Endothelial cell of umbilical vein (primary cell): ENCODE measurements at regions not wholly inside any gene's neighbourhood (a gene's known extent, or its start where the extent isn't known, plus 50 kb on each side); places are given as distances from the start of the nearest gene placed in this dataset.

ENCODE experiments used
- BruUV-seq: library from RNA; stranded (reverse); fragments of 400-500 nt; replicated peaks from 2 replicates; lab custom pipeline; 2021; lab: Mats Ljungman, UMichigan
- CTCF ChIA-PET: fragments of 300-600, 350-600 bp; sonication (Branson Sonifier 250); formaldehyde crosslinking; loops from one replicate; lab custom pipeline; 2021; ENCODE audit warnings: antibody characterized with exemption, inconsistent platforms; lab: Charles Lee
- POLR2A ChIA-PET: fragments of 300-600, 350-600 bp; sonication (Branson Sonifier 250); formaldehyde crosslinking; loops from one replicate; lab custom pipeline; 2021; ENCODE audit warnings: antibody characterized with exemption, inconsistent platforms; lab: Charles Lee
- DNase-seq: peaks from one replicate; pipeline ENCODE4 v3.0.0-alpha.2; 2011; ENCODE audit warnings: low read depth, low spot score
- FAIRE-seq: peaks from 2 replicates; lab custom pipeline; 2011; peaks lifted over from hg19 to GRCh38; lab: Jason Lieb, UNC
- H2AFZ ChIP-seq: 2 replicates; pipeline ENCODE4 v1.6.0; 2012; ENCODE audit warnings: low read depth, low read length, control low read depth, inconsistent platforms
- H3K27ac ChIP-seq: 2 replicates; pipeline ENCODE4 v1.5.1; 2011; ENCODE audit warnings: low read depth, mild to moderate bottlenecking, control low read depth, low read length, moderate library complexity; ENCODE audit not compliant: insufficient read depth
- H3K27me3 ChIP-seq, 2 experiments: 2 replicates each; pipeline versions ENCODE4 v1.6.0 to v1.6.1; 2011; ENCODE audit warnings: low read length in 2 of 2, mixed read lengths in 1 of 2; ENCODE audit not compliant: control insufficient read depth in 2 of 2, insufficient read depth in 2 of 2
- H3K36me3 ChIP-seq, 2 experiments: 2 replicates in 1 of 2; 3 replicates in 1 of 2; pipeline ENCODE4 v1.5.1; 2011; ENCODE audit warnings: low read length in 2 of 2, mild to moderate bottlenecking in 1 of 2, moderate library complexity in 1 of 2; ENCODE audit not compliant: control insufficient read depth in 2 of 2, insufficient read depth in 2 of 2; ENCODE audit errors: extremely low read depth in 1 of 2
- H3K4me1 ChIP-seq: 3 replicates; pipeline ENCODE4 v1.5.1; 2011; ENCODE audit warnings: mild to moderate bottlenecking, low read length; ENCODE audit not compliant: control insufficient read depth, insufficient read depth; ENCODE audit errors: extremely low read depth
- H3K4me2 ChIP-seq: 2 replicates; pipeline ENCODE4 v1.6.1; 2011; ENCODE audit warnings: low read length, control low read depth, mixed read lengths; ENCODE audit not compliant: insufficient read depth
- H3K4me3 ChIP-seq, 3 experiments: fragments of 200-600 bp in 1 of 3; sonication (generic), shearing (Covaris generic) in 1 of 3; replicated peaks in 1 of 3; 2 replicates each; pipeline ENCODE4 v1.5.1; 2011 to 2016; ENCODE audit warnings: control low read depth in 3 of 3, low read length in 3 of 3, mild to moderate bottlenecking in 2 of 3, inconsistent platforms in 1 of 3, low read depth in 1 of 3, moderate library complexity in 1 of 3; ENCODE audit not compliant: insufficient read depth in 1 of 3
- H3K79me2 ChIP-seq: 2 replicates; pipeline ENCODE4 v1.6.0; 2012; ENCODE audit warnings: low read length, inconsistent platforms; ENCODE audit not compliant: control insufficient read depth, insufficient read depth
- H3K9ac ChIP-seq: replicated peaks from 2 replicates; pipeline ENCODE3; 2011; ENCODE audit warnings: low read length, control low read depth; ENCODE audit not compliant: insufficient read depth; ENCODE audit errors: extremely low read depth
- H3K9me1 ChIP-seq: replicated peaks from 3 replicates; pipeline ENCODE4 v1.6.0; 2011; ENCODE audit warnings: mild to moderate bottlenecking, low read length; ENCODE audit not compliant: control insufficient read depth, insufficient read depth; ENCODE audit errors: extremely low read depth
- H3K9me3 ChIP-seq: replicated peaks from 2 replicates; pipeline ENCODE4 v1.5.1; 2012; ENCODE audit warnings: low read length, inconsistent platforms; ENCODE audit not compliant: control insufficient read depth, insufficient read depth
- H4K20me1 ChIP-seq: replicated peaks from 2 replicates; pipeline ENCODE3; 2011; ENCODE audit warnings: mild to moderate bottlenecking, low read length; ENCODE audit not compliant: control insufficient read depth, insufficient read depth; ENCODE audit errors: extremely low read depth
- EZH2 ChIP-seq: IDR thresholded peaks from 2 replicates; pipeline ENCODE4 v1.6.1; 2012; ENCODE audit warnings: borderline replicate concordance, low read depth, mild to moderate bottlenecking, moderate library complexity, low read length, inconsistent platforms; ENCODE audit not compliant: severe bottlenecking
- FOS ChIP-seq: IDR thresholded peaks from 2 replicates; pipeline ENCODE4 v1.6.1; 2011; ENCODE audit warnings: mild to moderate bottlenecking, low read length, moderate library complexity, borderline replicate concordance; ENCODE audit not compliant: insufficient read depth
- GATA2 ChIP-seq: IDR thresholded peaks from 2 replicates; pipeline ENCODE4 v1.7.0; 2011; ENCODE audit warnings: low read depth, mild to moderate bottlenecking, moderate library complexity, mixed read lengths, low read length; ENCODE audit not compliant: insufficient read length, insufficient read depth
- JUN ChIP-seq: IDR thresholded peaks from 2 replicates; pipeline ENCODE4 v1.6.1; 2011; ENCODE audit warnings: borderline replicate concordance, low read depth; ENCODE audit not compliant: insufficient read length, insufficient read depth
- MYC ChIP-seq: IDR thresholded peaks from one replicate; pipeline ENCODE4 v1.6.1; 2011; ENCODE audit warnings: mild to moderate bottlenecking, low read depth, low read length
- POLR2A ChIP-seq: IDR thresholded peaks from 2 replicates; pipeline ENCODE4 v1.6.1; 2012; ENCODE audit warnings: low read depth, mild to moderate bottlenecking, control low read depth, low read length
- POLR2AphosphoS5 ChIP-seq: IDR thresholded peaks from 2 replicates; pipeline ENCODE4 v1.6.1; 2012; ENCODE audit warnings: low read depth, mild to moderate bottlenecking, control low read depth, low read length, moderate library complexity; ENCODE audit not compliant: insufficient read depth
- dilution Hi-C: fragments of 300-500 bp; cut with MboI; formaldehyde crosslinking; loops from one replicate; pipeline ENCODE4 v1.15.0; 2019; ENCODE audit warnings: low sequenced_read_pairs; ENCODE audit not compliant: extremely low pct_ligation_motif_present
- intact Hi-C: fragments of 100-400 bp; cut with micrococcal nuclease; formaldehyde crosslinking; loops from one replicate; pipeline ENCODE4 v1.10.0; 2022
- TF ChIP-seq, protein P1 (sequence below), 2 donors: IDR thresholded peaks; 1 replicate in 1 of 2; 2 replicates in 1 of 2; pipeline ENCODE4 v1.5.1; 2011; ENCODE audit warnings: low read length in 2 of 2, mild to moderate bottlenecking in 2 of 2, moderate library complexity in 2 of 2, control low read depth in 1 of 2, inconsistent platforms in 1 of 2, low read depth in 1 of 2; ENCODE audit not compliant: insufficient read depth in 1 of 2; ENCODE audit errors: extremely low read depth in 1 of 2
- TF ChIP-seq, protein P2 (sequence below): IDR thresholded peaks from 2 replicates; pipeline ENCODE4 v1.6.1; 2011; ENCODE audit not compliant: insufficient read depth, insufficient read length

DNA sequence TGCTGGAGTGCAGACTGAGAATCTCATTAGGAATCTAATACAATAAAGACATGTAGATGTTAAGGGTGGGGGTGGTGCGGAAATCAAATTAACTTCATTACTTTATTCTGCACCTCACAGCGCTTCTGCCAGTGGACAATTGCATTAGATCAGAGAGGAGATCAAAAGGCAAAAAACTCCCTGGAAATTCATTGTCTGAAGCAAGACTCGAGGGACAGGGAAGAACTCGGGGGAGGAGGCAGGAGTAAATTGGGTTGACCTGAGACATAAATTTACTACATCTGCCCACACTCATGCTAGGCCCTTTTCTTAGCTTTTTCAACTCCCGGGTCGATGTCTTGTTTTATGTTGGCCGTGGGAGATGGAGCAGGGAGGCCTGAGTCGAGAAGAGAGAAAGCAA is 315.4 kb downstream of the SPATA17 start:
- no peaks in the 10 kb centered on the region for H3K9me1 ChIP-seq
- no peak overlapping the region for H3K9ac ChIP-seq
- no peaks in the 10 kb centered on the region for H3K27me3 ChIP-seq
- TF ChIP-seq POLR2A (no peak), JUN (no peak), MYC (no peak), EZH2 (no peak), GATA2 (no peak), POLR2AphosphoS5 (no peak), FOS (no peak)
- TF ChIP-seq, protein P1, sequence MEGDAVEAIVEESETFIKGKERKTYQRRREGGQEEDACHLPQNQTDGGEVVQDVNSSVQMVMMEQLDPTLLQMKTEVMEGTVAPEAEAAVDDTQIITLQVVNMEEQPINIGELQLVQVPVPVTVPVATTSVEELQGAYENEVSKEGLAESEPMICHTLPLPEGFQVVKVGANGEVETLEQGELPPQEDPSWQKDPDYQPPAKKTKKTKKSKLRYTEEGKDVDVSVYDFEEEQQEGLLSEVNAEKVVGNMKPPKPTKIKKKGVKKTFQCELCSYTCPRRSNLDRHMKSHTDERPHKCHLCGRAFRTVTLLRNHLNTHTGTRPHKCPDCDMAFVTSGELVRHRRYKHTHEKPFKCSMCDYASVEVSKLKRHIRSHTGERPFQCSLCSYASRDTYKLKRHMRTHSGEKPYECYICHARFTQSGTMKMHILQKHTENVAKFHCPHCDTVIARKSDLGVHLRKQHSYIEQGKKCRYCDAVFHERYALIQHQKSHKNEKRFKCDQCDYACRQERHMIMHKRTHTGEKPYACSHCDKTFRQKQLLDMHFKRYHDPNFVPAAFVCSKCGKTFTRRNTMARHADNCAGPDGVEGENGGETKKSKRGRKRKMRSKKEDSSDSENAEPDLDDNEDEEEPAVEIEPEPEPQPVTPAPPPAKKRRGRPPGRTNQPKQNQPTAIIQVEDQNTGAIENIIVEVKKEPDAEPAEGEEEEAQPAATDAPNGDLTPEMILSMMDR (IDR thresholded peaks at IDR 0.05; ENCODE audit: extremely low read depth in 1 of 2, insufficient read depth in 1 of 2, low read depth in 1 of 2, low read length in 2 of 2), result no peak
- TF ChIP-seq, protein P2, sequence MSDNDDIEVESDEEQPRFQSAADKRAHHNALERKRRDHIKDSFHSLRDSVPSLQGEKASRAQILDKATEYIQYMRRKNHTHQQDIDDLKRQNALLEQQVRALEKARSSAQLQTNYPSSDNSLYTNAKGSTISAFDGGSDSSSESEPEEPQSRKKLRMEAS, result no peak
- dilution Hi-C loops (no loop called here), intact Hi-C loops (no loop called here)
- no peaks in the 10 kb centered on the region for H4K20me1 ChIP-seq
- no peaks in the 10 kb centered on the region for H3K9me3 ChIP-seq
- no peaks in the 10 kb centered on the region for H3K36me3 ChIP-seq
- no peak overlapping the region for H2AFZ ChIP-seq
- H3K27ac ChIP-seq, result no peak overlapping the region
- POLR2A ChIA-PET, result no interaction called here
- CTCF ChIA-PET, result no interaction called here
- no peak overlapping the region for H3K4me2 ChIP-seq
- no TSS peak for BruUV-seq
- no peaks in the 10 kb centered on the region for H3K4me1 ChIP-seq
- no peak overlapping the region for H3K4me3 ChIP-seq
- FAIRE-seq (no peak), DNase-seq (no peak)
- no peaks in the 10 kb centered on the region for H3K79me2 ChIP-seq
